PC-9 (cell line): ENCODE measurements at regions not wholly inside any gene's neighbourhood (a gene's known extent, or its start where the extent isn't known, plus 50 kb on each side); places are given as distances from the start of the nearest gene placed in this dataset.

Experiments used
- BruUV-seq: library from RNA; stranded (reverse); fragments of 400-500 nt; replicated peaks from 2 replicates; lab custom pipeline; 2021; lab: Mats Ljungman, UMichigan
- CTCF ChIA-PET: fragments of 300-600 bp; sonication (Branson Sonifier 250); formaldehyde crosslinking; loops from one replicate; lab custom pipeline; 2022; ENCODE audit warnings: antibody characterized with exemption; lab: Charles Lee
- POLR2A ChIA-PET: fragments of 300-600 bp; sonication (Branson Sonifier 250); formaldehyde crosslinking; loops from one replicate; lab custom pipeline; 2022; ENCODE audit warnings: antibody characterized with exemption; ENCODE audit not compliant: unreplicated experiment; lab: Charles Lee
- DNase-seq, 2 experiments: peaks; one replicate each; pipeline versions ENCODE4 v3.0.0 to v3.0.0-alpha.2; 2015 to 2022; ENCODE audit warnings: mixed read lengths in 1 of 2
- H2AFZ ChIP-seq: fragments of 200-600 bp; sonication (generic); 2 replicates; pipeline ENCODE4 v1.8.1; 2017; ENCODE audit warnings: antibody characterized with exemption
- H3F3A ChIP-seq: fragments of 200-600 bp; sonication (generic); 2 replicates; pipeline ENCODE4 v1.8.1; 2017; ENCODE audit warnings: antibody characterized with exemption, mild to moderate bottlenecking, low read depth; ENCODE audit not compliant: insufficient read depth
- H3K27ac ChIP-seq: fragments of 200-600 bp; sonication (generic); 2 replicates; pipeline ENCODE4 v1.6.1; 2016; ENCODE audit warnings: mixed run types
- H3K27me3 ChIP-seq: fragments of 200-600 bp; sonication (generic); 2 replicates; pipeline ENCODE4 v1.6.1; 2016; ENCODE audit warnings: low read depth, mixed run types; ENCODE audit not compliant: insufficient read depth
- H3K36me3 ChIP-seq: fragments of 200-600 bp; sonication (generic); 2 replicates; pipeline ENCODE4 v1.6.1; 2016; ENCODE audit warnings: low read depth, mixed run types
- H3K4me1 ChIP-seq: fragments of 200-600 bp; sonication (generic); replicated peaks from 2 replicates; pipeline ENCODE4 v1.6.1; 2016; ENCODE audit warnings: mixed run types; ENCODE audit not compliant: insufficient read depth
- H3K4me2 ChIP-seq: fragments of 200-600 bp; sonication (generic); 2 replicates; pipeline ENCODE4 v1.6.1; 2017; ENCODE audit warnings: mixed run types
- H3K4me3 ChIP-seq: fragments of 200-600 bp; sonication (generic); 2 replicates; pipeline ENCODE4 v1.6.1; 2016; ENCODE audit warnings: mixed run types
- H3K79me2 ChIP-seq: fragments of 200-600 bp; sonication (generic); 2 replicates; pipeline ENCODE4 v1.6.1; 2017; ENCODE audit warnings: low read depth, mixed run types
- H3K9me2 ChIP-seq: fragments of 200-600 bp; sonication (generic); 2 replicates; pipeline ENCODE4 v1.8.1; 2017; ENCODE audit warnings: mild to moderate bottlenecking; ENCODE audit not compliant: insufficient read depth
- H3K9me3 ChIP-seq: fragments of 200-600 bp; sonication (generic); 2 replicates; pipeline ENCODE4 v1.8.1; 2016; ENCODE audit warnings: low read depth; ENCODE audit not compliant: insufficient read depth
- H4K20me1 ChIP-seq: fragments of 200-600 bp; sonication (generic); 2 replicates; pipeline ENCODE4 v1.8.1; 2017; ENCODE audit not compliant: insufficient read depth
- EZH2 ChIP-seq: fragments of 200-600 bp; sonication (generic); IDR thresholded peaks from 2 replicates; pipeline ENCODE4 v1.8.0; 2017; ENCODE audit warnings: antibody characterized with exemption, low read depth
- intact Hi-C: fragments of 100-400 bp; cut with micrococcal nuclease; formaldehyde crosslinking; loops from one replicate; pipeline ENCODE4 v1.10.0; 2022; ENCODE audit not compliant: unreplicated experiment
- TF ChIP-seq, protein P1 (sequence below): fragments of 200-600 bp; sonication (generic); conservative IDR thresholded peaks from 2 replicates; pipeline ENCODE4 v1.6.1; 2017; ENCODE audit warnings: mixed run types, antibody characterized with exemption, mild to moderate bottlenecking, moderate library complexity

DNA sequence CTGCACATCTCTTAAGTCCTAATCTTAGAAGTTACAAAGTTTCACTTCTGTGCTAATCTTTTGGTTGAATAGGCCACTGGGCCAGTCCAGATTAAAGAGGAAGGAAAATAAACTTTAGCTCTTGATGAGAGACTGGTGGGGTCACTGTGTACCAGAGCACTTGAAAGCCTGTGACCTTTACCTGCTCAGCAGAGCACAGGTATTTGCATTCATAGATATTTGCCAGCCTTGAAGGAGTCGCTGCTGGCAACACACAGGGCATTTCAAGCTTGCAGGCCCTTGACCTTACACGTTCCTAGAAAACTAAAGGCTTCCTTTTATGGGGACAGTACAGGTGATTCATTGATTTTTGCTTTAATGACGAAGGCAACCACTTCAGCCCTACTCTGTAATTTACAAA, 108.4 kb upstream of the SLC22A23 start:
- CTCF ChIA-PET: no interaction called here
- H3K9me3 ChIP-seq: no peaks in the 10 kb centered on the region
- no peaks in the 10 kb centered on the region for H3K4me1 ChIP-seq
- no peaks in the 10 kb centered on the region for H3K9me2 ChIP-seq
- DNase-seq: no peak
- no peak overlapping the region for H3K4me2 ChIP-seq
- no peaks in the 10 kb centered on the region for H3K36me3 ChIP-seq
- no peaks in the 10 kb centered on the region for H4K20me1 ChIP-seq
- H3F3A ChIP-seq: no peaks in the 10 kb centered on the region
- H3K79me2 ChIP-seq: no peaks in the 10 kb centered on the region
- H3K27me3 ChIP-seq: no peaks in the 10 kb centered on the region
- intact Hi-C loops: no loop called here
- POLR2A ChIA-PET: no interaction called here
- H3K27ac ChIP-seq: no peak overlapping the region
- no TSS peak for BruUV-seq
- H3K4me3 ChIP-seq: no peak overlapping the region
- TF ChIP-seq, protein P1, sequence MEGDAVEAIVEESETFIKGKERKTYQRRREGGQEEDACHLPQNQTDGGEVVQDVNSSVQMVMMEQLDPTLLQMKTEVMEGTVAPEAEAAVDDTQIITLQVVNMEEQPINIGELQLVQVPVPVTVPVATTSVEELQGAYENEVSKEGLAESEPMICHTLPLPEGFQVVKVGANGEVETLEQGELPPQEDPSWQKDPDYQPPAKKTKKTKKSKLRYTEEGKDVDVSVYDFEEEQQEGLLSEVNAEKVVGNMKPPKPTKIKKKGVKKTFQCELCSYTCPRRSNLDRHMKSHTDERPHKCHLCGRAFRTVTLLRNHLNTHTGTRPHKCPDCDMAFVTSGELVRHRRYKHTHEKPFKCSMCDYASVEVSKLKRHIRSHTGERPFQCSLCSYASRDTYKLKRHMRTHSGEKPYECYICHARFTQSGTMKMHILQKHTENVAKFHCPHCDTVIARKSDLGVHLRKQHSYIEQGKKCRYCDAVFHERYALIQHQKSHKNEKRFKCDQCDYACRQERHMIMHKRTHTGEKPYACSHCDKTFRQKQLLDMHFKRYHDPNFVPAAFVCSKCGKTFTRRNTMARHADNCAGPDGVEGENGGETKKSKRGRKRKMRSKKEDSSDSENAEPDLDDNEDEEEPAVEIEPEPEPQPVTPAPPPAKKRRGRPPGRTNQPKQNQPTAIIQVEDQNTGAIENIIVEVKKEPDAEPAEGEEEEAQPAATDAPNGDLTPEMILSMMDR: no peak
- TF ChIP-seq EZH2: no peak
- H2AFZ ChIP-seq: no peak overlapping the region

DNA sequence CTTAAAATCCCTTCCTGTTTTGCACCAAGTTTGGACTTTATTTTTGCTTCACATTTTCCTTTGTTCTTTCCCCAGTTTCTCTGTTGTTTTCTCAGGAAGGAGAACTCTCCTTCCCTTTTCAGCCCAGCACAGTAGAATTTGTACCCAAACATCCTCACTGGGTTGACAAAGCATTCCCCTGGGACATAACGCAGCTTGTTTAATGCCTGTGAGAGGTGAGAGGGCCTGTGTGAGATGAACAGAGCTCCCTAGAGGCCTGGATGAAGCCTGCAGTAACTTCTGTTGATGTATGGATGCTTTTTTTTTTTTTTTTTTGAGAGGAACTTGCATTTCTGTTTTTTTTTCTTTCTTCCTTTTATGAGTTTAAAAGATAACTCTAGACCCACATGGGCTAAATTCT, 104.9 kb upstream of the SLC22A23 start:
- DNase-seq: no peak
- Histone ChIP-seq H4K20me1 (no peaks in the 10 kb centered on the region), H2AFZ (no peak overlapping the region), H3K79me2 (no peaks in the 10 kb centered on the region), H3K9me3 (no peaks in the 10 kb centered on the region), H3K9me2 (no peaks in the 10 kb centered on the region), H3K27me3 (no peaks in the 10 kb centered on the region), H3K4me2 (no peak overlapping the region), H3F3A (no peaks in the 10 kb centered on the region), H3K4me1 (no peaks in the 10 kb centered on the region), H3K36me3 (no peaks in the 10 kb centered on the region), H3K4me3 (no peak overlapping the region), H3K27ac (no peak overlapping the region)
- TF ChIP-seq EZH2: no peak
- TF ChIP-seq, protein P1: no peak
- ChIA-PET CTCF (no interaction called here), POLR2A (no interaction called here)
- BruUV-seq: no TSS peak
- intact Hi-C loops: no loop called here

DNA sequence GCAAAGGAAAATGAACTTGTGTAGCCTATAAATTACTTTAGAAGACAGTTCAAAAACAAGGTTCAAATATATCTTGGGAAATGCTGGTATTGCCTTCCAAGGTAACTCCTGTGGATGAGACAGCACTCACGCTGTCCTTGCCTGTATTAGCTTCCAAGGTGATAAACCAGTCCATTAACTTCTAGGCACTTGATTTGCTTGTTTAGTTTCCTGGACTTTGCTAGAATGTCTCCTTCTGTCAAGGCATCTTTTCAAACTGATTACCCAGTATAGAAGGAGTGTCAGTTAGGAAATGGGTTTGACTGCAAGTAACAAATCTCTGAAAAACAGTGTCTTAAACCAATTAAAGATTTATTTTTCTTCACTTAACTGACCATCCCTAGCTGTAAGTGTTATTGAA, 103.4 kb upstream of the SLC22A23 start:
- no peak overlapping the region for H3K27ac ChIP-seq
- DNase-seq: no peak
- BruUV-seq: no TSS peak
- POLR2A ChIA-PET: no interaction called here
- H3K36me3 ChIP-seq: no peaks in the 10 kb centered on the region
- H3K4me3 ChIP-seq: no peak overlapping the region
- H3K79me2 ChIP-seq: no peaks in the 10 kb centered on the region
- TF ChIP-seq, protein P1: no peak
- no peak for TF ChIP-seq EZH2
- CTCF ChIA-PET: interaction anchor here (0.6 kb wide), 1 partner anchor 145 kb away, joined by 7 read pairs; no protein-coding TSS in a partner anchor
- no peak overlapping the region for H3K4me2 ChIP-seq
- intact Hi-C loops: no loop called here
- H4K20me1 ChIP-seq: no peaks in the 10 kb centered on the region
- H3K9me3 ChIP-seq: no peaks in the 10 kb centered on the region
- no peaks in the 10 kb centered on the region for H3F3A ChIP-seq
- H2AFZ ChIP-seq: no peak overlapping the region
- H3K27me3 ChIP-seq: no peaks in the 10 kb centered on the region
- no peaks in the 10 kb centered on the region for H3K4me1 ChIP-seq
- H3K9me2 ChIP-seq: no peaks in the 10 kb centered on the region
